HG02610 (cell line): ENCODE measurements at regions not wholly inside any gene's neighbourhood (a gene's known extent, or its start where the extent isn't known, plus 50 kb on each side); places are given as distances from the start of the nearest gene placed in this dataset.
A peak's percentile ranks its signal among the peaks of the same experiment; 100 is the strongest.

Source experiments
- ATAC-seq: cut with Tn5 transposase; IDR thresholded peaks from one replicate; pipeline ENCODE4 v1.9.1; 2021; ENCODE audit warnings: mild to moderate bottlenecking, moderate library complexity; ENCODE audit not compliant: unreplicated experiment

DNA sequence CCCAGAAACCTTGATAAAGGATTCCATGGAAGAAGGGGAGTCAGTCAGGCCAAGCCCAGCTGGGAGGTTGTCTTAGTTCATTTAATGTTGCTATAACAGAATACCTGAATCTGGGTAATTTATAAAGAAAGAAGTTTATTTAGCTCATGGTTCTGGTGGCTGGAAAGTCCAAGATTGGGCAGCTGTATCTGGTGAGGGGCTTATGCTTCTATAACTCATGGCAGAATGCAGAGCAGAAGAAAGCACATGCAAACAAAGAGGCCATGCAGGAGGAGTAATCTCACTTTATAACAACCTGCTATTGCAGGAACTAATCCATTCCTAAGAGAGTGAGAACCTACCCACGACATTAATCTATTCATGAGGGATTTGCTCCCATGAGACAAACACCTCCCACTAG is 54.2 kb upstream of the ANKRD1 start:
- ATAC-seq = no peak

DNA sequence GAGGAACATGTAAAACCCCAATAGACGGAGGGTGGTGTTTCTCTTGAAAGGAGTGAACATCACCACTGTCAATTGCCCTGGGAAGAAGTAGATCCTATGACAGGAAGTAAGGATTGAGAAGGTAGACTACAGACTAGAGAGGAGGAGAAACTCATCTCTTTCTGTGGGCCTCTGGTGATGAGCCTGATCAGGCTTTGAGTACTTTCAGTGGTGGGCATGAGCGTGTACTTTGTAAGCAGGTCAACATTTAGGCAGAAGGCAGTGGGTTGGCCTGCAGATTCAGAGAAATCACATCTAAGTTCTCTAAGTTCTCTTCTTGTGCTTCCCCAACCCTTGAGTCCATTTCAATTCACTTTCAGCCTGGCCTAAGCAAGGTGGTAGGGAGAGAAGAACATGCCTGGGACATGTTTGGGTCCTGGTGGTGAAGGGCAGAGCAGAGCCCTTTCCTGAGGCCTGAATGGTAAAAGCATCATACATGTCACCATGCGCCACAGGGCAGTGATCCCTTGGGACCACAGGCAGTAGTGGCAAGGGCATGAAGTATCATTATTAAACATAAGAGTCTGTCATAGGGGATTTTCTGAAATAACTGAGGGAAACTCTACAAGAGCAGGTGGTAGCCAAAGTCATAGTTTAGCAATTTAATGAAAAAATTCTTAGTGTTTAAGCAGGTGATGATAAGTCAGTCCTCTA is 56.4 kb upstream of the ANKRD1 start:
- ATAC-seq = peak; percentile 86

DNA sequence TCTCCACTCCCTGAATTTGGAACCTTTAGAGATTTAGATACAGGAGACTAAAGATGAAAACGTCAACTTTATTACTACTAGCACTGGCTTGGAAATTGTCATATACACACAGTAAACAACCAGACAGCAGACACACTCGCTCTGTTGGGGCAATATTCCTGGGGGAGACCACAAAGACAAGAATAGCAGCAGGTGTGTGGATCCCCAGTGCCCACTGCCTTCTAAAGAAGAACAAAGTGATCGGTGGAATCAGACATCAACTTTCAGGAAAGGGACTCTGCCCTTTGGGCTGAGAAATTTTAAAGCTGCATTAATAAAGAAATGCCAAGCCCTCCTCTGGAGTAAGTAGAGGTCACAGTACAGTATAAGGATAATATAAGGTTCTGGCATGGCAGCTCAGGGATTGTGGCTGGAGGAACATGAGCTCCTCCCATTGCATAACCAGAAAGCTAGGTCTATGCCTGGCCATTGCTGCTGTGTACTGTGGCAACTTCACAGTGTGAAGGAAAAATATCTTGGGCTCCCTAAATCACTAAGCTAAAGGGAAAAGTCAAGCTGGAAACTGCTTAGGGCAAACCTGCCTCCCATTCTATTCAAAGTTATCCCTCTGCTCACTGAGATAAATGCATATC is 57.1 kb upstream of the ANKRD1 start:
- ATAC-seq = no peak

DNA sequence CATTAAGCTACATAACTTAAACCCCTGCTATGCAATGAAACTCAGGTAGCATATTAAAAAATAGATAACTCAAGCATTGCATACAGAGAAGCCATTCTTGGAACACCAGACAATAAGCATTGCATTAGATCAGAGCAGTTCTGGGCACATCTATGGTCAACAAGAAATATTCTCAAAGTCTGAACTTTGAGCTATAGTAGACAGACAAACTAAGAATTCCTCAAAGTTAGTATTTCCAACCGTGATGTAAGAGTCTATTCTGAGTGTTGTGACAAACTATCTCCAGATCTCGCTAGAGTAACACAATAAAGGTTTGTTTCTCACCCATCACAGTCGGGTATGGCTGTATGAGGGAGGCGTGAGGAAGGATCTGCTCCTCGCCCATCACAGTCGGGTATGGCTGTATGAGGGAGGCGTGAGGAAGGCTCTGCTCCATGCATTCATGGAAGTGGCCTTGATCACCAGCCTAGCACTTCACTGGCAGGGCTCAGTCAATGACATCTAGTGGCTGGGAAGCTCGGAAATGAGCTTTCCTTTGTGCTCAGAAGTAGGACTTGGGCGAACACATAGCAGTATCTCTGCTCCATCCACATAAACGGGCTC is 61.6 kb upstream of the ANKRD1 start:
- ATAC-seq = no peak

DNA sequence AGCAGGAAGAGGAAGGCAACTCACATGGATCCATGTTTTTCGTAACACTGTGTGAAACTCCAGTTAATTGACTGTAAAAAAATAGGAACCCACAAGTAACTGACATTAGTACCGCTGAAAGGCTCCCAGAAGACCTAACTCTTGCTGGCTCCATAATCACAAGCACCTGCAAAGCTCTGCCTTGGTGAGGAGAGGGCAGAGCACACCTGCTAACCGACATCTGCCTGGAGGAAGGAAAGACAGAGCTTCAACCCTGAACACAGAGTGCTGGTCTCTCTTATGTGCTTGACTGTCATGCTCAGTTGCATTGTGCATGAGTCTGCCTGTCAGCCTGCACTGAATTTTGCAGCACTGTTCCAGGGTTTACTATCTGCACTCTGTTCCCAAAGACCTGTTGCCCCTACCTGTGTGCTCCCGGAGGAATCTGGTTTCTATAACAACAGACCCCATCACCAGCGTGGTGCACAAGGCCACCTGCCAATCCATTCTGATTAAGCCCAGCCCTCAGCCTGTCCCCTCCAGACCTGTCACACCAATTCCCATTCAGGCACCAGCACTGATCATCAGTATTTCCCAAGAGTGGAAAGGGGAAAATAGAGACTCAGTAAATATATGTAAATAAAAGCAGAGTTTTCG is 63.1 kb upstream of the ANKRD1 start:
- ATAC-seq = no peak

GRCh38 chr10:90984898-90985297 is 64.0 kb upstream of the ANKRD1 start:
- ATAC-seq = no peak

- ATAC-seq = no peak
Measured at GRCh38 chr10:90985321-90985933, 64.5 kb upstream of the ANKRD1 start.

DNA sequence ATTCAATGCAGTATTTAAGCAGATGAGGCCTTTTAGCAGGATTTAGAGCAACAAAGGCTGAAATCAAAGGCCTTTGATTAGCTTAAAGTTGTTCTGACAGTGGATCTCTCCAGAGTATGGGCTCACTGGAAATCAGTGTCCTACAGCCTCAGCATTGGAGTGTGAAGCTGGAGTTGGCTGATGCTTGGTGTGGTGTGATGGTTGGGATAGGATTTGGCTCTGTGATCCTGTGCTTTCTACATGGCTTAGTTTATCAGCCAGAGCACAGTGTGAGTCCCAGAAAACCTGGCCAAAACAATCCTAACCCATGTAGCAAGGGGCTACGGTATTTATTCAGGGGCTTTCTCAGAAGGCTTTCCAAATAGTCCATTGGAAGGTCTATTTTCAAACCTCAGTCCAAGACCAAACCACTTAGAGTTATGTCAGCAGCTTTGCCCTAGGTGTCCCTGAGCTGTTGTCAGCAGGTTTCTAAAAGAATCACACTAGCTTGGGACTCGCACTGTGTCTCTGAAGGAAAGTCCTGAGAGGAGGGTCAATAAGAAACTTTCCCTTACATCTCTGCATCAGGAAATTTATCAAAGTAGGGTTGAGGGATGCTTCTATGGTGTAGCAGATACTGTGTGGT is 65.4 kb upstream of the ANKRD1 start:
- no peak for ATAC-seq

GRCh38 chr10:90986870-90987269 is 66.0 kb upstream of the ANKRD1 start:
- ATAC-seq = no peak

- ATAC-seq = no peak
Measured at GRCh38 chr10:90987383-90987782, 66.5 kb upstream of the ANKRD1 start.

DNA sequence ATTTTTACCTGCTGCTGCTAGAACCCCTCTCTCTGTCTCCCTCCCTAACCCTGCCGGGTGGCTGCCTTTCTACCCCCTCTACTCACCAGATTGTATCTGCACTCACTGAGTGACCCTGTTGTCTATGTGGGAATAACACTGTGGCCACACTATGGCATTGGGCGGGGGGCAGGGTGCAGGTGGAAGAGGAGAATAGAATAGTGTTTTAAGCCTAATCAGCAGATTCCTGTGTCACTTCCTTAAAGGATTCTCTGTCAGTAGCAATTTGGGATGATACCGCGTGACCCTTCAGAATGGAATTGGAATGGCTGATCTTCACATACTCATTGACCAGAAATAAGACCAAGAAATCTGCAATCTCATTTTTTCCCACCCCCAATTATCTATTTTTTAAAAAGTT is 67.1 kb upstream of the ANKRD1 start:
- no peak for ATAC-seq

GRCh38 chr10:90988802-90989201 is 67.9 kb upstream of the ANKRD1 start:
- ATAC-seq = no peak

GRCh38 chr10:90989378-90989777 is 68.5 kb upstream of the ANKRD1 start:
- no peak for ATAC-seq

- no peak for ATAC-seq
Measured at GRCh38 chr10:90992462-90992861, 71.6 kb upstream of the ANKRD1 start.

DNA sequence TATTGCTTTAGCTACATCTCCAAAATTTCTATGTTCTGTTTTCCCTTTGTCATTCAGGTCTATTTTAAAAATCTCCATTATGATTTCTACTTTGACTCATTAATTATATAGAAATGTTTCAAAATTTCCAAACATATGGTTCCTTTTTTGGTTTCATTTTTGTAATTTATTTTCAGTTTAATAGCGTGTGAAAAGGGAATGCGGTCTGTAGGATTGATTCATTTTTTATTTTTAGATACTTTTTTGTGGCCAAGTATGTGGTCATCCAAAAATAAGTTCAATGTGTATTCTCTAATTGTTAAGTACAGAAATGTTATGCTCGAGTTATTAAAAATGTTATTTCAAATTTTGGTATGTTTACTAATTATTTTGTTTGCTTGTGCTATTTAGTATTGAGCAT is 72.5 kb upstream of the ANKRD1 start:
- peak; percentile 41 for ATAC-seq

DNA sequence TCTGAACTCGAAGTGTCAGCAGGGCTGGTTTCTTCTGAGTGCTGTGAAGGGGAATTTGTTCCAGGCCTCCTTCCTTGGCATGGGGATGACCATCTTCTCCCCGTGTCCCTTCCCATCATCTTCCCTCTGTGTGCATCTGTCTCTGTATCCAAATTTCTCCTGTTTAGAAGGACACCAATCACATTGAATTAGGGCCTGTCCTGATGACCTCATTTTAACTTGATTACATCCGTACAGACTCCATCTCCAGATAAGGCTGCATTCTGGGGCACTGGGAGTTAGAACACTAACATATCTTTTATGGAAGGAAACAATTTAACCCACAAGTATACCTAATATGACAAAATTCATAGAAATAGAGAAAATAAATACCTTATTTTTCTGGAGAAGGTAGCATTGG is 76.8 kb upstream of the ANKRD1 start:
- ATAC-seq = no peak

- ATAC-seq = no peak
Measured at GRCh38 chr10:90998733-90999511, 78.0 kb upstream of the ANKRD1 start.

GRCh38 chr10:90999512-91000172 is 78.8 kb upstream of the ANKRD1 start:
- no peak for ATAC-seq

DNA sequence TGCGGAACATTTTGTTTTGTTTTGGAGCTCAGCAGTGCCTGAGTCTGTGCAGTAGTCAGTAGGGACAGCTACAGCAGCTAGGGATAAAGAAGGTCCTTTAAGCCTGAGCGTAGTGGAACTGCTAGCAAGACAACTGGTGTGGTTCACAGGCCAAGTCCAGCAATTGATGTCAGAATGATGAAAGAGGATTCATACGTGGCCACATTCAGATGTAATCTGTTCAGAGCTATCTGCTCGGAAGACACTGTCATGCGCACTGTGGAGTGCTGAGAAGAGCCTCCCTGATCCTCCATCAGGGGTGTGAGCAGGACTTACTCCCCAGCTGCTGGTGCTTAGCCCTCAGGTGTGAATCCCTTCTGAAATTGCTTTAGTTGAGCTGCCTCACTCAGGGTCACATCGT is 79.6 kb upstream of the ANKRD1 start:
- ATAC-seq = no peak

- ATAC-seq = no peak
Measured at GRCh38 chr10:91000985-91001384, 80.1 kb upstream of the ANKRD1 start.
